ENCODE measurements at regions not wholly inside any gene's neighbourhood (a gene's known extent, or its start where the extent isn't known, plus 50 kb on each side); places are given as distances from the start of the nearest gene placed in this dataset.
"Not testable (repeated sequence)": the region's sequence is repeated elsewhere in the genome, so short reads cannot be mapped to it uniquely, and the experiment has no call there.

GRCh38 chr13:99700468-99700867, 199.2 kb downstream of the TM9SF2 start:
- DNase-seq (ENCODE audit: low read depth in 2 of 2), result no peak

GRCh38 chr13:99698816-99699099, 197.5 kb downstream of the TM9SF2 start:
- DNase-seq (ENCODE audit: low read depth in 2 of 2), result no peak

- no peak for DNase-seq (ENCODE audit: low read depth in 2 of 2)
These were observed 196.9 kb downstream of the TM9SF2 start for GRCh38 chr13:99698010-99698815.

GRCh38 chr13:99695857-99696256, 194.6 kb downstream of the TM9SF2 start:
- DNase-seq (ENCODE audit: low read depth in 2 of 2), result no peak

- DNase-seq (ENCODE audit: low read depth in 2 of 2), result no peak
These were observed 192.8 kb downstream of the TM9SF2 start for GRCh38 chr13:99693852-99694611.

GRCh38 chr13:99693351-99693750, 192.1 kb downstream of the TM9SF2 start:
- DNase-seq (ENCODE audit: low read depth in 2 of 2), result no peak

- no peak for DNase-seq (ENCODE audit: low read depth in 2 of 2)
These were observed 191.6 kb downstream of the TM9SF2 start for GRCh38 chr13:99692854-99693253.

GRCh38 chr13:99691552-99691951, 190.3 kb downstream of the TM9SF2 start:
- no peak for DNase-seq (ENCODE audit: low read depth in 2 of 2)

- DNase-seq (ENCODE audit: low read depth in 2 of 2), result no peak
These were observed 189.3 kb downstream of the TM9SF2 start for GRCh38 chr13:99690426-99691174.

- no peak for DNase-seq (ENCODE audit: low read depth in 2 of 2)
These were observed 188.7 kb downstream of the TM9SF2 start for GRCh38 chr13:99689955-99690354.

GRCh38 chr13:99688776-99689175, 187.5 kb downstream of the TM9SF2 start:
- no peak for DNase-seq (ENCODE audit: low read depth in 2 of 2)

GRCh38 chr13:99687723-99688397, 186.6 kb downstream of the TM9SF2 start:
- DNase-seq (ENCODE audit: low read depth in 2 of 2), result no peak

- no peak for DNase-seq (ENCODE audit: low read depth in 2 of 2)
These were observed 185.7 kb downstream of the TM9SF2 start for GRCh38 chr13:99686944-99687411.

GRCh38 chr13:99686157-99686572, 184.9 kb downstream of the TM9SF2 start:
- DNase-seq (ENCODE audit: low read depth in 2 of 2), result no peak

- no peak for DNase-seq (ENCODE audit: low read depth in 2 of 2)
These were observed 180.4 kb downstream of the TM9SF2 start for GRCh38 chr13:99681695-99682094.

- no peak for DNase-seq (ENCODE audit: low read depth in 2 of 2)
These were observed 176.1 kb downstream of the TM9SF2 start for GRCh38 chr13:99677116-99677951.

- no peak for DNase-seq (ENCODE audit: low read depth in 2 of 2)
These were observed 170.5 kb downstream of the TM9SF2 start for GRCh38 chr13:99671746-99672145.

GRCh38 chr13:99669096-99669495, 167.8 kb downstream of the TM9SF2 start:
- not testable (repeated sequence) for DNase-seq (ENCODE audit: low read depth in 2 of 2)

GRCh38 chr13:99666146-99666805, 165.0 kb downstream of the TM9SF2 start:
- DNase-seq (ENCODE audit: low read depth in 2 of 2), result no peak

GRCh38 chr13:99665711-99666110, 164.4 kb downstream of the TM9SF2 start:
- no peak for DNase-seq (ENCODE audit: low read depth in 2 of 2)

Data from stimulated activated CD8-positive, alpha-beta memory T cell treated with anti-CD3 and anti-CD28 coated beads, Interleukin-2, amount 100 ng/mL, for 48 hours (primary cell).